ENCODE measurements at regions not wholly inside any gene's neighbourhood (a gene's known extent, or its start where the extent isn't known, plus 50 kb on each side); places are given as distances from the start of the nearest gene placed in this dataset.

- intact Hi-C loops (cut with DNase I), result no loop called here
- no peak for ATAC-seq
- no peak for TF ChIP-seq CTCF (IDR thresholded peaks at IDR 0.05)
These were observed 88.9 kb upstream of the TBC1D5 start for GRCh38 chr3:17831366-17831765.

GRCh38 chr3:17830788-17831187 is 88.4 kb upstream of the TBC1D5 start:
- Histone ChIP-seq H3K27ac (no peak overlapping the region), H3K27me3 (ENCODE audit: insufficient read depth in 3 of 3, low read length in 2 of 3) (peaks cover 0 to 5% (median 0%) of the 10 kb centered on the region in 3 donors), H3K36me3 (ENCODE audit: insufficient read depth in 1 of 2, low read depth in 1 of 2) (no peaks in the 10 kb centered on the region), H3K4me3 (no peak overlapping the region), H3K9me3 (no peaks in the 10 kb centered on the region), H3K4me1 (no peaks in the 10 kb centered on the region)
- intact Hi-C loops (cut with DNase I), result no loop called here
- ATAC-seq, result no peak
- TF ChIP-seq CTCF (IDR thresholded peaks at IDR 0.05), result no peak
- WGBS, 3 donors, result 53 to 59% (median 56%) methylated on average over 1 of the region's 1 CpG
- DNase-seq, result no peak

More at GRCh38 chr3:17831366-17831765, 88.9 kb upstream of the TBC1D5 start:
- Histone ChIP-seq H3K4me3 (no peak overlapping the region), H3K4me1 (no peaks in the 10 kb centered on the region), H3K27ac (no peak overlapping the region), H3K9me3 (no peaks in the 10 kb centered on the region), H3K27me3 (ENCODE audit: insufficient read depth in 3 of 3, low read length in 2 of 3) (peaks cover 0 to 5% (median 0%) of the 10 kb centered on the region in 3 donors), H3K36me3 (ENCODE audit: insufficient read depth in 1 of 2, low read depth in 1 of 2) (no peaks in the 10 kb centered on the region)
- DNase-seq, result no peak

GRCh38 chr3:17828388-17828787 is 86.0 kb upstream of the TBC1D5 start:
- ATAC-seq (no peak), DNase-seq (no peak)
- intact Hi-C loops (cut with DNase I), result no loop called here
- Histone ChIP-seq H3K27ac (no peak overlapping the region), H3K4me3 (no peak overlapping the region), H3K36me3 (ENCODE audit: insufficient read depth in 1 of 2, low read depth in 1 of 2) (no peaks in the 10 kb centered on the region), H3K4me1 (no peaks in the 10 kb centered on the region), H3K27me3 (ENCODE audit: insufficient read depth in 3 of 3, low read length in 2 of 3) (peaks cover 0 to 5% (median 0%) of the 10 kb centered on the region in 3 donors), H3K9me3 (no peaks in the 10 kb centered on the region)
- WGBS, 3 donors, result 85 to 90% (median 85%) methylated on average over 3 of the region's 3 CpGs
- no peak for TF ChIP-seq CTCF (IDR thresholded peaks at IDR 0.05)

- DNase-seq, result no peak
- Histone ChIP-seq H3K36me3 (ENCODE audit: insufficient read depth in 1 of 2, low read depth in 1 of 2) (no peaks in the 10 kb centered on the region), H3K27me3 (ENCODE audit: insufficient read depth in 3 of 3, low read length in 2 of 3) (no peaks in the 10 kb centered on the region), H3K4me1 (no peaks in the 10 kb centered on the region), H3K4me3 (no peak overlapping the region), H3K9me3 (no peaks in the 10 kb centered on the region), H3K27ac (no peak overlapping the region)
- intact Hi-C loops (cut with DNase I), result no loop called here
- ATAC-seq, result no peak
- WGBS, 3 donors, result 71 to 75% (median 73%) methylated on average over 3 of the region's 3 CpGs
- TF ChIP-seq CTCF (IDR thresholded peaks at IDR 0.05), result no peak
These were observed 82.9 kb upstream of the TBC1D5 start for GRCh38 chr3:17825298-17825697.

- no peaks in the 10 kb centered on the region for H3K27me3 ChIP-seq (ENCODE audit: insufficient read depth in 3 of 3, low read length in 2 of 3)
- no peak for TF ChIP-seq CTCF (IDR thresholded peaks at IDR 0.05)
- DNase-seq, result no peak
- H3K9me3 ChIP-seq, result no peaks in the 10 kb centered on the region
- ATAC-seq, result no peak
- no peak overlapping the region for H3K4me3 ChIP-seq
- H3K4me1 ChIP-seq, result no peaks in the 10 kb centered on the region
- intact Hi-C loops (cut with DNase I), result no loop called here
- H3K36me3 ChIP-seq (ENCODE audit: insufficient read depth in 1 of 2, low read depth in 1 of 2), result no peaks in the 10 kb centered on the region
- no peak overlapping the region for H3K27ac ChIP-seq
These were observed 81.4 kb upstream of the TBC1D5 start for GRCh38 chr3:17823816-17824215.
